Sciatic nerve (tissue), 2 donors: ENCODE measurements at regions not wholly inside any gene's neighbourhood (a gene's known extent, or its start where the extent isn't known, plus 50 kb on each side); places are given as distances from the start of the nearest gene placed in this dataset.

Experiments used
- ATAC-seq: fragments of 200-7000 bp; cut with Tn5 transposase; one replicate; pipeline ENCODE4 v1.9.1; 2020; ENCODE audit warnings: mild to moderate bottlenecking, moderate library complexity
- DNase-seq: peaks from one replicate; pipeline ENCODE4 v3.0.0-alpha.2; 2020; ENCODE audit warnings: low spot score
- intact Hi-C: fragments of 100-400 bp; cut with DNase I; formaldehyde crosslinking; loops from one replicate; pipeline ENCODE4 v1.14.2; 2022
- donor health status: DM: no; HTN: no; CAD: no.
- donor health status: DM: no; HTN: no; CAD: no.

GRCh38 chr4:163738521-163738920 is 244.0 kb downstream of the TMA16 start:
- no peak for DNase-seq
- ATAC-seq, result no peak
- intact Hi-C loops, result no loop called here

- DNase-seq (no peak), ATAC-seq (no peak)
- intact Hi-C loops, result no loop called here
Observed at GRCh38 chr4:163744861-163745260, 250.4 kb downstream of the TMA16 start.

GRCh38 chr4:163747293-163747692 is 252.8 kb downstream of the TMA16 start:
- no peak for ATAC-seq
- intact Hi-C loops, result no loop called here
- DNase-seq, result no peak

GRCh38 chr4:163747886-163748285 is 253.4 kb downstream of the TMA16 start:
- DNase-seq, result no peak
- ATAC-seq, result no peak
- intact Hi-C loops, result no loop called here

- DNase-seq (no peak), ATAC-seq (no peak)
- intact Hi-C loops, result no loop called here
Observed at GRCh38 chr4:163748449-163748848, 254.0 kb downstream of the TMA16 start.

GRCh38 chr4:163755013-163755412 is 260.5 kb downstream of the TMA16 start:
- ATAC-seq, result no peak
- no peak for DNase-seq
- intact Hi-C loops, result no loop called here

- no peak for DNase-seq
- no peak for ATAC-seq
- intact Hi-C loops, result no loop called here
Observed at GRCh38 chr4:163757219-163757618, 262.7 kb downstream of the TMA16 start.

- DNase-seq (no peak), ATAC-seq (no peak)
- intact Hi-C loops, result no loop called here
Observed at GRCh38 chr4:163758032-163758431, 263.5 kb downstream of the TMA16 start.

- no peak for DNase-seq
- intact Hi-C loops, result no loop called here
- no peak for ATAC-seq
Observed at GRCh38 chr4:163762741-163763140, 268.3 kb downstream of the TMA16 start.

- intact Hi-C loops, result no loop called here
- no peak for DNase-seq
- no peak for ATAC-seq
Observed at GRCh38 chr4:163764569-163764968, 270.1 kb downstream of the TMA16 start.

GRCh38 chr4:163768014-163768413 is 273.5 kb downstream of the TMA16 start:
- DNase-seq (no peak), ATAC-seq (no peak)
- intact Hi-C loops, result no loop called here

- ATAC-seq (no peak), DNase-seq (no peak)
- intact Hi-C loops, result no loop called here
Observed at GRCh38 chr4:163772238-163772637, 277.7 kb downstream of the TMA16 start.

- intact Hi-C loops, result no loop called here
- DNase-seq (no peak), ATAC-seq (no peak)
Observed at GRCh38 chr4:163773940-163774339, 279.4 kb downstream of the TMA16 start.

- ATAC-seq, result no peak
- no peak for DNase-seq
- intact Hi-C loops, result no loop called here
Observed at GRCh38 chr4:163776957-163777356, 282.5 kb downstream of the TMA16 start.

GRCh38 chr4:163781726-163782125 is 287.2 kb downstream of the TMA16 start:
- no peak for ATAC-seq
- intact Hi-C loops, result no loop called here
- no peak for DNase-seq

GRCh38 chr4:163790231-163790630 is 295.7 kb downstream of the TMA16 start:
- intact Hi-C loops, result no loop called here
- no peak for ATAC-seq
- DNase-seq, result no peak

GRCh38 chr4:163795885-163796284 is 301.4 kb downstream of the TMA16 start:
- intact Hi-C loops, result no loop called here
- DNase-seq (no peak), ATAC-seq (no peak)

GRCh38 chr4:163804001-163804400 is 309.5 kb downstream of the TMA16 start:
- ATAC-seq (no peak), DNase-seq (no peak)
- intact Hi-C loops, result no loop called here

- intact Hi-C loops, result no loop called here
- DNase-seq (no peak), ATAC-seq (no peak)
Observed at GRCh38 chr4:163806653-163807052, 312.2 kb downstream of the TMA16 start.

- ATAC-seq, result no peak
- intact Hi-C loops, result no loop called here
- DNase-seq, result no peak
Observed at GRCh38 chr4:163808011-163808410, 313.5 kb downstream of the TMA16 start.

- DNase-seq, result no peak
- intact Hi-C loops, result no loop called here
- no peak for ATAC-seq
Observed at GRCh38 chr4:163810755-163811154, 316.3 kb downstream of the TMA16 start.

GRCh38 chr4:163815776-163816175 is 321.3 kb downstream of the TMA16 start:
- intact Hi-C loops, result no loop called here

More at GRCh38 chr4:163815776-163816175, 321.3 kb downstream of the TMA16 start:
- DNase-seq, result no peak
- no peak for ATAC-seq
